ENCODE measurements at regions not wholly inside any gene's neighbourhood (a gene's known extent, or its start where the extent isn't known, plus 50 kb on each side); places are given as distances from the start of the nearest gene placed in this dataset.
A peak's percentile ranks its signal among the peaks of the same experiment; 100 is the strongest.

DNA sequence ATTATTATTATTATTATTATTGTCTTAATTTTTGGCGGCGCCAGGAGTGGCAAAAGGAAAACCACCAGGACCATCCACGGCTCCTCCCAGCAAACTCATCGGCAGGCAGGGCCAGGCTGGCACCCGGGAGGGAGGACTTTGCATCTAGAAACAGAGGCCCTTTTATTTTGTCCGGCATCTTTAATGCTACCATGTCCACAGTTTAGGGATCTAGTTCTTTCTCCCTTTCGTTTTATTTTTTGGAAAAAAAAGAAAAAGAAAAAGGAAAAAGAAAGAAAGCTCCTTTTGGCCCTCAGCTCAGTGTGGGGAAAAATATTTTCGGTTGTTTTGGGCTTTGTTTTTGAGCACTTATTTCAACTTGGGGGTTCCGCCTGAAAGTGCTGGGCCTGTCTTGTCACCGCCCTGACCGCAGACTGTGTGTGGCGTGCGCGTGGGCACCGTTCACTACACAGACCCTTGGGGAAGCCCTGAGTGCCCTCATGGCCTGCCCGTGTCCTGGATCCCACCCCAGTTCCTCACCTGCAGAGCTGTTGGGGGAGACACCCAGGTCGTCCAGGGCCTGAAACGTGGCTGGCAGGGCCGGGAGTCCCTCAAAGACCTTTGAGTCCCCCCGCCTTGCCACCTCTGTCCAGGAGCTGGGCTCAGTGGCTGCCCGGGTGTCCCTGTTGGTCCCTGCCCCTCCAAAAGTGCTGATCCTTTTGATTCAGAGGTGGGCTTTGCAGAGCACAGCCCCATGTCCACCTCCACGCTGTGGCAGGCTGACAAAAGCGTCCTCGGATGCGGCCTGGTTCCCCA is 69.1 kb upstream of the PPARA start:
- TF ChIP-seq, protein P1, sequence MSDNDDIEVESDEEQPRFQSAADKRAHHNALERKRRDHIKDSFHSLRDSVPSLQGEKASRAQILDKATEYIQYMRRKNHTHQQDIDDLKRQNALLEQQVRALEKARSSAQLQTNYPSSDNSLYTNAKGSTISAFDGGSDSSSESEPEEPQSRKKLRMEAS (IDR thresholded peaks at IDR 0.05) = no peak
- TF ChIP-seq, protein P2, sequence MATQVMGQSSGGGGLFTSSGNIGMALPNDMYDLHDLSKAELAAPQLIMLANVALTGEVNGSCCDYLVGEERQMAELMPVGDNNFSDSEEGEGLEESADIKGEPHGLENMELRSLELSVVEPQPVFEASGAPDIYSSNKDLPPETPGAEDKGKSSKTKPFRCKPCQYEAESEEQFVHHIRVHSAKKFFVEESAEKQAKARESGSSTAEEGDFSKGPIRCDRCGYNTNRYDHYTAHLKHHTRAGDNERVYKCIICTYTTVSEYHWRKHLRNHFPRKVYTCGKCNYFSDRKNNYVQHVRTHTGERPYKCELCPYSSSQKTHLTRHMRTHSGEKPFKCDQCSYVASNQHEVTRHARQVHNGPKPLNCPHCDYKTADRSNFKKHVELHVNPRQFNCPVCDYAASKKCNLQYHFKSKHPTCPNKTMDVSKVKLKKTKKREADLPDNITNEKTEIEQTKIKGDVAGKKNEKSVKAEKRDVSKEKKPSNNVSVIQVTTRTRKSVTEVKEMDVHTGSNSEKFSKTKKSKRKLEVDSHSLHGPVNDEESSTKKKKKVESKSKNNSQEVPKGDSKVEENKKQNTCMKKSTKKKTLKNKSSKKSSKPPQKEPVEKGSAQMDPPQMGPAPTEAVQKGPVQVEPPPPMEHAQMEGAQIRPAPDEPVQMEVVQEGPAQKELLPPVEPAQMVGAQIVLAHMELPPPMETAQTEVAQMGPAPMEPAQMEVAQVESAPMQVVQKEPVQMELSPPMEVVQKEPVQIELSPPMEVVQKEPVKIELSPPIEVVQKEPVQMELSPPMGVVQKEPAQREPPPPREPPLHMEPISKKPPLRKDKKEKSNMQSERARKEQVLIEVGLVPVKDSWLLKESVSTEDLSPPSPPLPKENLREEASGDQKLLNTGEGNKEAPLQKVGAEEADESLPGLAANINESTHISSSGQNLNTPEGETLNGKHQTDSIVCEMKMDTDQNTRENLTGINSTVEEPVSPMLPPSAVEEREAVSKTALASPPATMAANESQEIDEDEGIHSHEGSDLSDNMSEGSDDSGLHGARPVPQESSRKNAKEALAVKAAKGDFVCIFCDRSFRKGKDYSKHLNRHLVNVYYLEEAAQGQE (IDR thresholded peaks at IDR 0.05; ENCODE audit: low read depth) = no peak
- TF ChIP-seq TCF12 (IDR thresholded peaks at IDR 0.05; ENCODE audit: low read depth) (no peak), TEAD4 (IDR thresholded peaks at IDR 0.05) (no peak), EGR1 (IDR thresholded peaks at IDR 0.05) (no peak), RAD21 (IDR thresholded peaks at IDR 0.05; ENCODE audit: low read depth) (no peak), EP300 (IDR thresholded peaks at IDR 0.05; ENCODE audit: borderline replicate concordance) (no peak), CREB1 (IDR thresholded peaks at IDR 0.05; ENCODE audit: low read depth) (no peak), ZBTB7A (IDR thresholded peaks at IDR 0.05; ENCODE audit: low read depth) (no peak)

DNA sequence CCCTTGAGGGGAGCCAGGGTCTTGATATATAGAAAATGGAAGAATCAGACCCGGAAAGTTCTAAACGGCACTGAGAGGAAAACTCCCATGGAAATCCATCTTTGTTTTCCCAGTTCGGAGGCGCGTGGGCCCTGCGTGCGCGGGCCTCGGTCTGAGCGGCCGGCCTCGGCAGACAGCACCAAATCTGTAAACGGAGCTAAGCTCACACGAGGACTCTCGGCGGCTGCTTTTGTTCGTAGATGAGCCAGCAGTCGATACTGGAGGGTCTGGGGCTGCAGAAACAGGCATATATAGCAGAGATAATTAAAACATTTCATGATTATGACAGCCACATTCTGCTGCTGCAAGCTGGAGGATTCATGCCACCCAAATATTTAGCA is 68.5 kb upstream of the PPARA start:
- TF ChIP-seq RAD21 (IDR thresholded peaks at IDR 0.05; ENCODE audit: low read depth) (no peak), TCF12 (IDR thresholded peaks at IDR 0.05; ENCODE audit: low read depth) (no peak), CREB1 (IDR thresholded peaks at IDR 0.05; ENCODE audit: low read depth) (no peak), TEAD4 (IDR thresholded peaks at IDR 0.05) (no peak), EP300 (IDR thresholded peaks at IDR 0.05; ENCODE audit: borderline replicate concordance) (no peak), TAF1 (IDR thresholded peaks at IDR 0.05; ENCODE audit: low read depth) (no peak), ZBTB7A (IDR thresholded peaks at IDR 0.05; ENCODE audit: low read depth) (no peak), EGR1 (IDR thresholded peaks at IDR 0.05) (no peak), NFIC (IDR thresholded peaks at IDR 0.05) (no peak), YY1 (IDR thresholded peaks at IDR 0.05; ENCODE audit: low read depth) (no peak)
- TF ChIP-seq, protein P3, sequence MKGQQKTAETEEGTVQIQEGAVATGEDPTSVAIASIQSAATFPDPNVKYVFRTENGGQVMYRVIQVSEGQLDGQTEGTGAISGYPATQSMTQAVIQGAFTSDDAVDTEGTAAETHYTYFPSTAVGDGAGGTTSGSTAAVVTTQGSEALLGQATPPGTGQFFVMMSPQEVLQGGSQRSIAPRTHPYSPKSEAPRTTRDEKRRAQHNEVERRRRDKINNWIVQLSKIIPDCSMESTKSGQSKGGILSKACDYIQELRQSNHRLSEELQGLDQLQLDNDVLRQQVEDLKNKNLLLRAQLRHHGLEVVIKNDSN (IDR thresholded peaks at IDR 0.05) = no peak
- TF ChIP-seq, protein P2 (IDR thresholded peaks at IDR 0.05; ENCODE audit: low read depth) = no peak
- TF ChIP-seq, protein P1 (IDR thresholded peaks at IDR 0.05) = no peak

DNA sequence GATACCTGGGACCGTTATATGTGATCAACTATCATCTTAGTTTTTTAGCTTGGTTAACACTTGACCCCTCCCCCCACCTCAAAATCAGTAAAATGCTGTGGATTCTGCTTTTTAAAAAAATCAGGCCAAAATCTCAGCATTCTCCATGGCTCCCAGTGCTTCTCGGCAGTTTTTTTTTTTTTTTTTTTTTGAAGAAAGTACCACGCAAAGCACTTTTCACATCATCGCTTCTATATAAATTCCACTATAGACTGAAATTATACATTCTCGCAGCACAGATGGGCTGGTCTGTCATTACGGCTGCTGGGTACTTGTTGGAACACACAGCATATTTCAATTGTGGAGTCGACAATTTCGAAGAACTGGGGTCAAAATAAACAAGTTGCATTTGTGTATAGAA is 67.7 kb upstream of the PPARA start:
- TF ChIP-seq EP300 (IDR thresholded peaks at IDR 0.05; ENCODE audit: borderline replicate concordance) = no peak
- TF ChIP-seq TAF1 (IDR thresholded peaks at IDR 0.05; ENCODE audit: low read depth) = 0 out of 2 replicates have a peak, but pooled peaks have one; percentile 17
- no peak for TF ChIP-seq YY1 (IDR thresholded peaks at IDR 0.05; ENCODE audit: low read depth)

DNA sequence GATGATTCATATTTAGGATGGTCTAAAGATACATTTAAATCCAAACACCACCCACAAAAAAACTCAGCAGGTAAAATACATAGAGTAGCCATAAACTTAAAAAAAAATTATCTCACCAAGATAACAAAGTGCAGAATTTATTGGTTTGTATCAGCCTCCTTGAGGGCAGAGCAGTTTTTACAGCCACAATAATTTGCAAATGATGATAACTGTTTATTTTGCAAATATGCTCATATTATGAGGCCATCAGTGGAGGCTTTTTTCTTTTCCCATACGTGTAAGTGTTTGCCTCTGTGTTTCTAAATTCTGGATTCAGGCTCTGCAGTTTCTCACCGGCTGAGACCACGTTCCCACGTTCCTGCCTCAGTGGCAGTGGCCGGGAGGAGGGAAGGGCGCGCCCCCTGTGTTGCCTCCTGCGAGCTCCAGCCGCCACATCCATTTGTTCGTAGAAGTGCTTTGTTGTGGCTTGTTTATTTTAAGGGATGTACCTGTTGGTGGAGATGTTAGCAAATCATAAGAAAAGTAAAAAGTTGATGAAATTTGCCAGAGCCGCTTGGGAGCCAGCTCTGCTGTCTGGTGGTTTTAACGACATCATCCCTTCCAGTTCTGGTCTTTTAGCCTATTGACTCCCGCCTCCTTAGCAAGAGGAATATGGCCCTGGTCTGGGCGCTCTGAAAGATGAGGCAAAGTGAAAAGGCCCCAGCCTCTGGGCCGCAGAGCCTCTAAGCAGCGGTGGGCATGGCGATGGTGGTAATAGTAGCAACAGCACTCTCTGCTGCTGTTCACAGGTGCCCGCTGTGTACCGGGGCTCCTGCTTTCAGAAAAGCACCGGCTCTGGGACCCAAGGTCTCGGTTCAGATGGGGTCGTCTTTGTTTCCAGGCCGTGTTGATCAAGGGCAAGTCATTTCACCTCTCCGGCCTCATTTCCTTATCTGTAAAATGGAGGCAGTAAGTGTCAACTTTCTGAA is 66.7 kb upstream of the PPARA start:
- TF ChIP-seq TCF12 (IDR thresholded peaks at IDR 0.05; ENCODE audit: low read depth) (no peak), FOXM1 (IDR thresholded peaks at IDR 0.05; ENCODE audit: borderline replicate concordance, low read depth) (no peak), ZBTB7A (IDR thresholded peaks at IDR 0.05; ENCODE audit: low read depth) (no peak), CREB1 (IDR thresholded peaks at IDR 0.05; ENCODE audit: low read depth) (no peak), TAF1 (IDR thresholded peaks at IDR 0.05; ENCODE audit: low read depth) (no peak), TEAD4 (IDR thresholded peaks at IDR 0.05) (no peak), CEBPB (IDR thresholded peaks at IDR 0.05) (no peak), EGR1 (IDR thresholded peaks at IDR 0.05) (no peak), YY1 (IDR thresholded peaks at IDR 0.05; ENCODE audit: low read depth) (no peak), EP300 (IDR thresholded peaks at IDR 0.05; ENCODE audit: borderline replicate concordance) (no peak), RAD21 (IDR thresholded peaks at IDR 0.05; ENCODE audit: low read depth) (no peak), NFIC (IDR thresholded peaks at IDR 0.05) (no peak)
- TF ChIP-seq, protein P2 (IDR thresholded peaks at IDR 0.05; ENCODE audit: low read depth) = no peak
- TF ChIP-seq, protein P1 (IDR thresholded peaks at IDR 0.05) = no peak
- TF ChIP-seq, protein P3 (IDR thresholded peaks at IDR 0.05) = no peak
